GM23338 (cell line): ENCODE measurements at regions not wholly inside any gene's neighbourhood (a gene's known extent, or its start where the extent isn't known, plus 50 kb on each side); places are given as distances from the start of the nearest gene placed in this dataset.

ENCODE experiments used
- ATAC-seq: fragments of 200-7000 bp; cut with Tn5 transposase; 3 replicates; pipeline ENCODE4 v1.9.1; 2020
- DNase-seq: peaks from one replicate; pipeline ENCODE4 v3.0.0-alpha.2; 2015; ENCODE audit warnings: low spot score
- H2AFZ ChIP-seq: fragments of 200-600 bp; sonication (generic); 2 replicates; pipeline ENCODE4 v1.8.0; 2016; ENCODE audit warnings: antibody characterized with exemption, mild to moderate bottlenecking, moderate library complexity
- H3F3A ChIP-seq: fragments of 200-600 bp; sonication (generic); replicated peaks from 2 replicates; pipeline ENCODE4 v1.8.0; 2017; ENCODE audit warnings: antibody characterized with exemption, mixed run types, low read depth
- H3K27ac ChIP-seq: fragments of 200-600 bp; sonication (generic); 2 replicates; pipeline ENCODE4 v1.6.1; 2016; ENCODE audit warnings: low read depth
- H3K27me3 ChIP-seq: fragments of 200-600 bp; sonication (generic); 2 replicates; pipeline ENCODE4 v1.8.0; 2016; ENCODE audit warnings: mild to moderate bottlenecking, mixed run types, moderate library complexity; ENCODE audit not compliant: insufficient read depth
- H3K36me3 ChIP-seq: fragments of 200-600 bp; sonication (generic); 2 replicates; pipeline ENCODE4 v1.8.0; 2016; ENCODE audit warnings: mild to moderate bottlenecking; ENCODE audit not compliant: insufficient read depth
- H3K4me1 ChIP-seq: fragments of 200-600 bp; sonication (generic); 2 replicates; pipeline ENCODE4 v1.8.0; 2016; ENCODE audit warnings: mild to moderate bottlenecking, moderate library complexity; ENCODE audit not compliant: insufficient read depth
- H3K4me2 ChIP-seq: fragments of 200-600 bp; sonication (generic); 2 replicates; pipeline ENCODE4 v1.7.1; 2017; ENCODE audit warnings: mixed run types
- H3K4me3 ChIP-seq: fragments of 200-600 bp; sonication (generic); 2 replicates; pipeline ENCODE4 v1.6.1; 2016; ENCODE audit warnings: mixed run types
- H3K79me2 ChIP-seq: fragments of 200-600 bp; sonication (generic); replicated peaks from 2 replicates; pipeline ENCODE4 v1.8.0; 2017; ENCODE audit warnings: mild to moderate bottlenecking; ENCODE audit not compliant: insufficient read depth
- H3K9me2 ChIP-seq: fragments of 200-600 bp; sonication (generic); 2 replicates; pipeline ENCODE4 v1.8.0; 2017; ENCODE audit not compliant: insufficient read depth
- H4K20me1 ChIP-seq: fragments of 200-600 bp; sonication (generic); replicated peaks from 2 replicates; pipeline ENCODE4 v1.8.0; 2017; ENCODE audit warnings: mild to moderate bottlenecking; ENCODE audit not compliant: insufficient read depth
- H3K27ac Mint-ChIP-seq: 2 replicates; pipeline ENCODE4 v1.8.0; 2020; ENCODE audit warnings: inconsistent platforms, mild to moderate bottlenecking, moderate library complexity, mixed read lengths
- H3K27me3 Mint-ChIP-seq: 3 replicates; pipeline ENCODE4 v1.8.0; 2022; ENCODE audit warnings: low read depth, mild to moderate bottlenecking, moderate library complexity, mixed read lengths, inconsistent platforms; ENCODE audit not compliant: insufficient read depth, poor library complexity
- H3K36me3 Mint-ChIP-seq: 3 replicates; pipeline ENCODE4 v1.8.0; 2021; ENCODE audit warnings: low read depth, mild to moderate bottlenecking, inconsistent platforms, moderate library complexity, mixed read lengths
- H3K4me1 Mint-ChIP-seq: 3 replicates; pipeline ENCODE4 v1.8.0; 2020; ENCODE audit warnings: mild to moderate bottlenecking, inconsistent platforms, mixed read lengths
- H3K4me3 Mint-ChIP-seq: 3 replicates; pipeline ENCODE4 v1.8.0; 2021; ENCODE audit warnings: moderate library complexity, mild to moderate bottlenecking, inconsistent platforms, mixed read lengths
- H3K9me3 Mint-ChIP-seq: 3 replicates; pipeline ENCODE4 v1.8.0; 2020; ENCODE audit warnings: moderate library complexity, mild to moderate bottlenecking, inconsistent platforms, mixed read lengths
- CREB1 ChIP-seq: fragments of 250-450 bp; sonication (Bioruptor Pico); IDR thresholded peaks from 2 replicates; pipeline ENCODE4 v1.5.0; 2020; ENCODE audit warnings: low read depth, mild to moderate bottlenecking, moderate library complexity
- EZH2 ChIP-seq: fragments of 200-600 bp; sonication (generic); IDR thresholded peaks from one replicate; pipeline ENCODE4 v1.8.0; 2017; ENCODE audit warnings: antibody characterized with exemption, mild to moderate bottlenecking, low read depth; ENCODE audit not compliant: unreplicated experiment
- EZH2phosphoT487 ChIP-seq: fragments of 200-600 bp; sonication (generic); IDR thresholded peaks from one replicate; pipeline ENCODE4 v1.8.1; 2018; ENCODE audit warnings: antibody characterized with exemption; ENCODE audit not compliant: unreplicated experiment
- NANOG ChIP-seq: IDR thresholded peaks from 2 replicates; pipeline ENCODE4 v1.6.1; 2016; ENCODE audit warnings: antibody characterized with exemption, borderline replicate concordance
- POLR2AphosphoS5 ChIP-seq: IDR thresholded peaks from 2 replicates; pipeline ENCODE4 v1.6.1; 2016; ENCODE audit warnings: antibody characterized with exemption, low read depth
- STAT1 ChIP-seq: IDR thresholded peaks from one replicate; pipeline ENCODE4 v1.6.1; 2016; ENCODE audit warnings: antibody characterized with exemption; ENCODE audit not compliant: unreplicated experiment
- ZNF114 ChIP-seq: fragments of 250-450 bp; sonication (Bioruptor Pico); IDR thresholded peaks from 2 replicates; pipeline ENCODE4 v1.5.0; 2020; ENCODE audit warnings: mild to moderate bottlenecking, moderate library complexity
- ZNF331 ChIP-seq: fragments of 250-450 bp; sonication (Bioruptor Pico); IDR thresholded peaks from 2 replicates; pipeline ENCODE4 v1.5.0; 2020; ENCODE audit warnings: low read depth, mild to moderate bottlenecking, moderate library complexity
- TF ChIP-seq, protein P1 (sequence below): fragments of 250-450 bp; sonication (Bioruptor Pico); IDR thresholded peaks from 2 replicates; pipeline ENCODE4 v1.5.0; 2020; ENCODE audit warnings: mild to moderate bottlenecking, moderate library complexity
- TF ChIP-seq, protein P2 (sequence below), 2 experiments: fragments of 200-600 bp in 1 of 2; sonication (generic) in 1 of 2; conservative IDR thresholded peaks; 2 replicates each; pipeline versions ENCODE4 v1.5.1 to v1.6.1; 2016 to 2017; ENCODE audit warnings: antibody characterized with exemption in 2 of 2, low read depth in 2 of 2, mild to moderate bottlenecking in 2 of 2, moderate library complexity in 1 of 2
- TF ChIP-seq, protein P3 (sequence below): IDR thresholded peaks from 2 replicates; pipeline ENCODE4 v1.6.1; 2016; ENCODE audit warnings: antibody characterized with exemption

DNA sequence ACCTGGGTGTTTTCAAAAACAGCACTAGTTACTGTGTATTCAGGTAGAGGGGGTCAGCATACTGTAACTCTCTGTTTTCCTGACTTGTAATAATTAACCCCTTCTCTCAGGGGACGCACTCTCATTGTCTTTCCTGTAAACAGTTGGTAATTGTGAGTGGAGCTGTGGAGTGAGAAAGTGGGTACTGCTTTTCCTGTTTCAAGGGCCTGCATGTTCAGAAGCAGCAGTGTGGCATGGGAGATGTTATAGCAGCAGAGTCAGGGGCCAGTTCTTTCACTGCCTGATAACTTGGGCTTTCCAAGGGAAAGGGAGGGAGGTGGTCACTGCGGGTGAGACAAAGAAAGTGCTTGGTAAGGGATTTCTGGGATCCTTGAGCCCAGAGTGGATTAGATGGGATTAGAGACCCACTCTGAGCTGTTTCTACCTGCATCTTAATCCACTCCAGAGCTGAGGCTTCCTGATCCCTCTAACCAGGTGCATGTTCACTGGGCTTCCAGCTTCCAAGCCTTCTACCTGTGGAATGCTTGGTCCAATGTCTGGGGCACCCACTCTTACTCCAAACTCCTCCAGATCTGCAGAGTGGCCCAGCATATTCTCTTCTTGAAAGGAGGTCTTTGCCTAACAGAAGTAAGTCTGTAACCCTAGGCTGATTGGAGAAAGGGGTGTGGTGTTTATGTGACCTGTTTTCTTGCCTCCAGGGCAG is 105.2 kb downstream of the RPLP1 start:
- TF ChIP-seq STAT1: no peak
- TF ChIP-seq, protein P1, sequence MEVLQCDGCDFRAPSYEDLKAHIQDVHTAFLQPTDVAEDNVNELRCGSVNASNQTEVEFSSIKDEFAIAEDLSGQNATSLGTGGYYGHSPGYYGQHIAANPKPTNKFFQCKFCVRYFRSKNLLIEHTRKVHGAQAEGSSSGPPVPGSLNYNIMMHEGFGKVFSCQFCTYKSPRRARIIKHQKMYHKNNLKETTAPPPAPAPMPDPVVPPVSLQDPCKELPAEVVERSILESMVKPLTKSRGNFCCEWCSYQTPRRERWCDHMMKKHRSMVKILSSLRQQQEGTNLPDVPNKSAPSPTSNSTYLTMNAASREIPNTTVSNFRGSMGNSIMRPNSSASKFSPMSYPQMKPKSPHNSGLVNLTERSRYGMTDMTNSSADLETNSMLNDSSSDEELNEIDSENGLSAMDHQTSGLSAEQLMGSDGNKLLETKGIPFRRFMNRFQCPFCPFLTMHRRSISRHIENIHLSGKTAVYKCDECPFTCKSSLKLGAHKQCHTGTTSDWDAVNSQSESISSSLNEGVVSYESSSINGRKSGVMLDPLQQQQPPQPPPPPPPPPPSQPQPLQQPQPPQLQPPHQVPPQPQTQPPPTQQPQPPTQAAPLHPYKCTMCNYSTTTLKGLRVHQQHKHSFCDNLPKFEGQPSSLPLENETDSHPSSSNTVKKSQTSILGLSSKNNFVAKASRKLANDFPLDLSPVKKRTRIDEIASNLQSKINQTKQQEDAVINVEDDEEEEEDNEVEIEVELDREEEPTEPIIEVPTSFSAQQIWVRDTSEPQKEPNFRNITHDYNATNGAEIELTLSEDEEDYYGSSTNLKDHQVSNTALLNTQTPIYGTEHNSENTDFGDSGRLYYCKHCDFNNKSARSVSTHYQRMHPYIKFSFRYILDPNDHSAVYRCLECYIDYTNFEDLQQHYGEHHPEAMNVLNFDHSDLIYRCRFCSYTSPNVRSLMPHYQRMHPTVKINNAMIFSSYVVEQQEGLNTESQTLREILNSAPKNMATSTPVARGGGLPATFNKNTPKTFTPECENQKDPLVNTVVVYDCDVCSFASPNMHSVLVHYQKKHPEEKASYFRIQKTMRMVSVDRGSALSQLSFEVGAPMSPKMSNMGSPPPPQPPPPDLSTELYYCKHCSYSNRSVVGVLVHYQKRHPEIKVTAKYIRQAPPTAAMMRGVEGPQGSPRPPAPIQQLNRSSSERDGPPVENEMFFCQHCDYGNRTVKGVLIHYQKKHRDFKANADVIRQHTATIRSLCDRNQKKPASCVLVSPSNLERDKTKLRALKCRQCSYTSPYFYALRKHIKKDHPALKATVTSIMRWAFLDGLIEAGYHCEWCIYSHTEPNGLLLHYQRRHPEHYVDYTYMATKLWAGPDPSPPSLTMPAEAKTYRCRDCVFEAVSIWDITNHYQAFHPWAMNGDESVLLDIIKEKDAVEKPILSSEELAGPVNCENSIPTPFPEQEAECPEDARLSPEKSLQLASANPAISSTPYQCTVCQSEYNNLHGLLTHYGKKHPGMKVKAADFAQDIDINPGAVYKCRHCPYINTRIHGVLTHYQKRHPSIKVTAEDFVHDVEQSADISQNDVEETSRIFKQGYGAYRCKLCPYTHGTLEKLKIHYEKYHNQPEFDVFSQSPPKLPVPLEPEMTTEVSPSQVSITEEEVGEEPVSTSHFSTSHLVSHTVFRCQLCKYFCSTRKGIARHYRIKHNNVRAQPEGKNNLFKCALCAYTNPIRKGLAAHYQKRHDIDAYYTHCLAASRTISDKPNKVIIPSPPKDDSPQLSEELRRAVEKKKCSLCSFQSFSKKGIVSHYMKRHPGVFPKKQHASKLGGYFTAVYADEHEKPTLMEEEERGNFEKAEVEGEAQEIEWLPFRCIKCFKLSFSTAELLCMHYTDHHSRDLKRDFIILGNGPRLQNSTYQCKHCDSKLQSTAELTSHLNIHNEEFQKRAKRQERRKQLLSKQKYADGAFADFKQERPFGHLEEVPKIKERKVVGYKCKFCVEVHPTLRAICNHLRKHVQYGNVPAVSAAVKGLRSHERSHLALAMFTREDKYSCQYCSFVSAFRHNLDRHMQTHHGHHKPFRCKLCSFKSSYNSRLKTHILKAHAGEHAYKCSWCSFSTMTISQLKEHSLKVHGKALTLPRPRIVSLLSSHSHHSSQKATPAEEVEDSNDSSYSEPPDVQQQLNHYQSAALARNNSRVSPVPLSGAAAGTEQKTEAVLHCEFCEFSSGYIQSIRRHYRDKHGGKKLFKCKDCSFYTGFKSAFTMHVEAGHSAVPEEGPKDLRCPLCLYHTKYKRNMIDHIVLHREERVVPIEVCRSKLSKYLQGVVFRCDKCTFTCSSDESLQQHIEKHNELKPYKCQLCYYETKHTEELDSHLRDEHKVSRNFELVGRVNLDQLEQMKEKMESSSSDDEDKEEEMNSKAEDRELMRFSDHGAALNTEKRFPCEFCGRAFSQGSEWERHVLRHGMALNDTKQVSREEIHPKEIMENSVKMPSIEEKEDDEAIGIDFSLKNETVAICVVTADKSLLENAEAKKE (CRISPR knock-in tag): no peak
- TF ChIP-seq POLR2AphosphoS5: no peak
- TF ChIP-seq EZH2: no peak
- TF ChIP-seq, protein P2, sequence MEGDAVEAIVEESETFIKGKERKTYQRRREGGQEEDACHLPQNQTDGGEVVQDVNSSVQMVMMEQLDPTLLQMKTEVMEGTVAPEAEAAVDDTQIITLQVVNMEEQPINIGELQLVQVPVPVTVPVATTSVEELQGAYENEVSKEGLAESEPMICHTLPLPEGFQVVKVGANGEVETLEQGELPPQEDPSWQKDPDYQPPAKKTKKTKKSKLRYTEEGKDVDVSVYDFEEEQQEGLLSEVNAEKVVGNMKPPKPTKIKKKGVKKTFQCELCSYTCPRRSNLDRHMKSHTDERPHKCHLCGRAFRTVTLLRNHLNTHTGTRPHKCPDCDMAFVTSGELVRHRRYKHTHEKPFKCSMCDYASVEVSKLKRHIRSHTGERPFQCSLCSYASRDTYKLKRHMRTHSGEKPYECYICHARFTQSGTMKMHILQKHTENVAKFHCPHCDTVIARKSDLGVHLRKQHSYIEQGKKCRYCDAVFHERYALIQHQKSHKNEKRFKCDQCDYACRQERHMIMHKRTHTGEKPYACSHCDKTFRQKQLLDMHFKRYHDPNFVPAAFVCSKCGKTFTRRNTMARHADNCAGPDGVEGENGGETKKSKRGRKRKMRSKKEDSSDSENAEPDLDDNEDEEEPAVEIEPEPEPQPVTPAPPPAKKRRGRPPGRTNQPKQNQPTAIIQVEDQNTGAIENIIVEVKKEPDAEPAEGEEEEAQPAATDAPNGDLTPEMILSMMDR (conservative IDR thresholded peaks at IDR 0.05; ENCODE audit: low read depth in 2 of 2): no peak
- no peak for TF ChIP-seq NANOG
- TF ChIP-seq CREB1 (CRISPR knock-in tag): no peak
- TF ChIP-seq ZNF331 (CRISPR knock-in tag): no peak
- TF ChIP-seq ZNF114: no peak
- TF ChIP-seq, protein P3, sequence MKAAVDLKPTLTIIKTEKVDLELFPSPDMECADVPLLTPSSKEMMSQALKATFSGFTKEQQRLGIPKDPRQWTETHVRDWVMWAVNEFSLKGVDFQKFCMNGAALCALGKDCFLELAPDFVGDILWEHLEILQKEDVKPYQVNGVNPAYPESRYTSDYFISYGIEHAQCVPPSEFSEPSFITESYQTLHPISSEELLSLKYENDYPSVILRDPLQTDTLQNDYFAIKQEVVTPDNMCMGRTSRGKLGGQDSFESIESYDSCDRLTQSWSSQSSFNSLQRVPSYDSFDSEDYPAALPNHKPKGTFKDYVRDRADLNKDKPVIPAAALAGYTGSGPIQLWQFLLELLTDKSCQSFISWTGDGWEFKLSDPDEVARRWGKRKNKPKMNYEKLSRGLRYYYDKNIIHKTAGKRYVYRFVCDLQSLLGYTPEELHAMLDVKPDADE: no peak
- no peak for TF ChIP-seq EZH2phosphoT487
- Histone ChIP-seq H3K27me3 (no peaks in the 10 kb centered on the region), H3F3A (no peaks in the 10 kb centered on the region), H3K4me2 (peak overlapping the region; percentile 49), H3K4me1 (peaks cover 10% of the 10 kb centered on the region), H3K79me2 (no peaks in the 10 kb centered on the region), H4K20me1 (no peaks in the 10 kb centered on the region), H3K27ac (no peak overlapping the region), H3K4me3 (no peak overlapping the region), H3K36me3 (no peaks in the 10 kb centered on the region), H3K9me2 (no peaks in the 10 kb centered on the region), H2AFZ (peak overlapping the region; percentile 86)
- Mint-ChIP-seq H3K27ac (no peak overlapping the region), H3K4me3 (no peak overlapping the region), H3K27me3 (peaks cover 4% of the 10 kb centered on the region), H3K9me3 (no peaks in the 10 kb centered on the region), H3K36me3 (no peaks in the 10 kb centered on the region), H3K4me1 (peaks cover 20% of the 10 kb centered on the region)
- no peak for DNase-seq
- ATAC-seq: peak; percentile 46
